Heart left ventricle (tissue), 16 donors: ENCODE measurements at regions not wholly inside any gene's neighbourhood (a gene's known extent, or its start where the extent isn't known, plus 50 kb on each side); places are given as distances from the start of the nearest gene placed in this dataset.

Source experiments
- ATAC-seq, 4 donors: fragments of 200-7000 bp; cut with Tn5 transposase; one replicate each; pipeline ENCODE4 v1.9.1; 2020 to 2022; ENCODE audit warnings: moderate library complexity in 4 of 4, mild to moderate bottlenecking in 3 of 4, moderate number of reproducible peaks in 1 of 4
- DNase-seq, 5 donors: peaks; one replicate each; pipeline ENCODE4 v3.0.0-alpha.2; 2020
- H3K27ac ChIP-seq, 12 donors: fragments of 200-600 bp; sonication (generic) in 4 of 12; one replicate each; pipeline versions ENCODE4 v1.5.0 to v1.8.0; 2016 to 2022; ENCODE audit warnings: mild to moderate bottlenecking in 2 of 12
- H3K27me3 ChIP-seq, 9 donors: fragments of 200-600 bp; sonication (generic) in 2 of 9; one replicate each; pipeline versions ENCODE4 v1.5.1 to v1.8.0; 2016 to 2022; ENCODE audit warnings: mild to moderate bottlenecking in 3 of 9
- H3K36me3 ChIP-seq, 9 donors: fragments of 200-600 bp; sonication (generic) in 2 of 9; one replicate each; pipeline versions ENCODE4 v1.5.0 to v1.8.0; 2018 to 2022; ENCODE audit warnings: mild to moderate bottlenecking in 2 of 9
- H3K4me1 ChIP-seq, 12 donors: fragments of 200-600 bp; sonication (generic) in 4 of 12; one replicate each; pipeline versions ENCODE4 v1.5.0 to v1.8.0; 2016 to 2022; ENCODE audit warnings: mild to moderate bottlenecking in 3 of 12
- H3K4me3 ChIP-seq, 12 donors: fragments of 200-600 bp; sonication (generic) in 4 of 12; one replicate each; pipeline versions ENCODE4 v1.5.0 to v1.8.0; 2017 to 2022; ENCODE audit warnings: mild to moderate bottlenecking in 9 of 12, moderate library complexity in 4 of 12
- H3K9me3 ChIP-seq, 12 donors: fragments of 200-600 bp; sonication (generic) in 4 of 12; one replicate each; pipeline versions ENCODE4 v1.5.0 to v1.8.0; 2016 to 2022; ENCODE audit warnings: mild to moderate bottlenecking in 1 of 12
- POLR2A ChIP-seq, 2 donors: fragments of 450-650 bp; IDR thresholded peaks; one replicate each; pipeline ENCODE4 v1.6.1; 2017; ENCODE audit warnings: antibody characterized with exemption in 2 of 2, mild to moderate bottlenecking in 2 of 2, moderate library complexity in 2 of 2
- WGBS, 4 donors: extraction: QIAGEN DNeasy Blood & Tissue Kit in 2 of 4; methylation state at CpG; one replicate each; pipeline versions ENCODE4 v1.1.5 to v1.1.7; 2013 to 2018; 5-methylcytosine and 5-hydroxymethylcytosine counted together
- intact Hi-C, 10 donors: fragments of 100-400 bp; cut with DNase I; formaldehyde crosslinking; loops; one replicate each; pipeline versions ENCODE4 v1.11.1 to v1.14.2; 2022
- TF ChIP-seq, protein P1 (sequence below), 12 donors: fragments of 200-600 bp; sonication (generic) in 4 of 12; IDR thresholded peaks; one replicate each; pipeline versions ENCODE4 v1.5.0 to v1.8.0; 2018 to 2022; ENCODE audit warnings: antibody characterized with exemption in 12 of 12, mild to moderate bottlenecking in 5 of 12
- donor health status: ischemic (EF 13 %, LVEDD 7.1; RV severe dilation, severe dysfunction).
- donor health status: healthy with polysubstance abuse.
- donor health status: DM: no; HTN: yes; CAD: no.
- donor health status: DM: no; HTN: no; CAD: no.
- donor health status: ischemic (EF 25% LVEDD 6.9; RV normal size, moderate dysfunction).
- donor health status: ischemic (EF 25% LVEDD 5.7; RV mildly dilated, moderate dysfunction).
- donor health status: healthy.
- donor health status: DM: yes; HTN: yes; CAD: no.
- donor health status: ischemic (EF 35%, LVEDD 5.7; RV mildly dilated, moderate dysfunction).
- donor health status: nonischemic (EF 11% LVEDD 7.7; RV severe dilation, severe dysfunction).
- donor health status: DM: yes; HTN: yes; CAD: no.
- donor health status: PGD.
- donor health status: ischemic (EF 29% LVEDD 5.4; RV normal size, mild dysfunction).
- donor health status: nonischemic (EF 23%, LVEDD 6.1; RV moderate dilation, normal function).

DNA sequence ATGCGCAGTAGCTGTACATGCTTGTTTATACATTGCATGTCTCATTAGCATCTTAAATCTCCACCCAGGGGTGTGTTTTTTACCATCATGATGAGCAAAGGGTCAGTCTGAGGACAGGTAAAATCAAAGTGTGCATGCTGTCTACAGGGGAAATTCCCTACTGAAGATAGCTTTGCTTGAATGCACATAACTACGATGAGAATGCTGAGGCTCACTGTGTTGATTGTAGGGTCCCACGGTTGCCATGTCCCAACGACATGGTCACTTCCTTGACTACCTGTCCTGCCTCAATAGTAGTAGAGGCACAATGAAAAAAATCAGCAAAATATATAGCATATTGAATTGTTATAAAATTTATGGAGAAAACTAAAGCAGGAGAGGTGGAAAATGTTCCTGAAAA, 95.6 kb upstream of the TUSC1 start:
- TF ChIP-seq POLR2A (IDR thresholded peaks at IDR 0.05): no peak
- TF ChIP-seq, protein P1, sequence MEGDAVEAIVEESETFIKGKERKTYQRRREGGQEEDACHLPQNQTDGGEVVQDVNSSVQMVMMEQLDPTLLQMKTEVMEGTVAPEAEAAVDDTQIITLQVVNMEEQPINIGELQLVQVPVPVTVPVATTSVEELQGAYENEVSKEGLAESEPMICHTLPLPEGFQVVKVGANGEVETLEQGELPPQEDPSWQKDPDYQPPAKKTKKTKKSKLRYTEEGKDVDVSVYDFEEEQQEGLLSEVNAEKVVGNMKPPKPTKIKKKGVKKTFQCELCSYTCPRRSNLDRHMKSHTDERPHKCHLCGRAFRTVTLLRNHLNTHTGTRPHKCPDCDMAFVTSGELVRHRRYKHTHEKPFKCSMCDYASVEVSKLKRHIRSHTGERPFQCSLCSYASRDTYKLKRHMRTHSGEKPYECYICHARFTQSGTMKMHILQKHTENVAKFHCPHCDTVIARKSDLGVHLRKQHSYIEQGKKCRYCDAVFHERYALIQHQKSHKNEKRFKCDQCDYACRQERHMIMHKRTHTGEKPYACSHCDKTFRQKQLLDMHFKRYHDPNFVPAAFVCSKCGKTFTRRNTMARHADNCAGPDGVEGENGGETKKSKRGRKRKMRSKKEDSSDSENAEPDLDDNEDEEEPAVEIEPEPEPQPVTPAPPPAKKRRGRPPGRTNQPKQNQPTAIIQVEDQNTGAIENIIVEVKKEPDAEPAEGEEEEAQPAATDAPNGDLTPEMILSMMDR (IDR thresholded peaks at IDR 0.05): no peak
- no peaks in the 10 kb centered on the region for H3K4me1 ChIP-seq
- DNase-seq (no peak), ATAC-seq (no peak)
- no peak overlapping the region for H3K27ac ChIP-seq
- no peaks in the 10 kb centered on the region for H3K27me3 ChIP-seq
- intact Hi-C loops: no loop called here
- H3K36me3 ChIP-seq: no peaks in the 10 kb centered on the region
- 86 to 93% (median 89%) methylated on average over 4 of the region's 4 CpGs for WGBS, 4 donors
- no peaks in the 10 kb centered on the region for H3K9me3 ChIP-seq
- no peak overlapping the region for H3K4me3 ChIP-seq

- WGBS, 4 donors: 95 to 98% (median 95%) methylated on average over 1 of the region's 1 CpG
- H3K4me3 ChIP-seq: no peak overlapping the region
- intact Hi-C loops: no loop called here
- no peaks in the 10 kb centered on the region for H3K36me3 ChIP-seq
- DNase-seq: no peak
- H3K27me3 ChIP-seq: no peaks in the 10 kb centered on the region
- TF ChIP-seq, protein P1 (IDR thresholded peaks at IDR 0.05): no peak
- no peak for TF ChIP-seq POLR2A (IDR thresholded peaks at IDR 0.05)
- H3K9me3 ChIP-seq: no peaks in the 10 kb centered on the region
- ATAC-seq: no peak
- H3K27ac ChIP-seq: no peak overlapping the region
- H3K4me1 ChIP-seq: no peaks in the 10 kb centered on the region
Observed at GRCh38 chr9:25755951-25756350, 77.7 kb upstream of the TUSC1 start.

DNA sequence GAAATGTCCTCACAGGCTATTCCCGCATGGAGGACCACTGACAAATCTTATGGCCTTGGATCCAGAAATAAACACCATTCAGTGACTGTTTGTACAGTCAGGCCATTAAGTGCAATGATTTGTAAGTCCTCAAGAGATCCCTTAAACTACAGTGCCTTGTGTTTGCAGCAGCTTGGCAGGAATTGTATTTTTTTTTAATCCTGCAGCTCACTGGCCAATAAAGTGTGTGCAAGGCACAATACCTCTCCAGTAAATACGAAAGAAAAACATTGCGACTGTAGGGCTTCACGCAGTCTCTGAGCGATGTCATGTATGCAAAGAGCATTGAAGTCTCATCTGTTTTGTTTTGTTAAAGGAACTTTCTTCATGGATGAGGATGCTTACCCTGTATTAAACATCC, 74.2 kb upstream of the TUSC1 start:
- TF ChIP-seq, protein P1 (IDR thresholded peaks at IDR 0.05): no peak
- no peak for TF ChIP-seq POLR2A (IDR thresholded peaks at IDR 0.05)
- H3K27me3 ChIP-seq: no peaks in the 10 kb centered on the region
- ATAC-seq: no peak
- no peak for DNase-seq
- no peak overlapping the region for H3K27ac ChIP-seq
- 80 to 85% (median 82%) methylated on average over 5 of the region's 5 CpGs for WGBS, 4 donors
- no peaks in the 10 kb centered on the region for H3K36me3 ChIP-seq
- no peaks in the 10 kb centered on the region for H3K4me1 ChIP-seq
- intact Hi-C loops: no loop called here
- no peak overlapping the region for H3K4me3 ChIP-seq
- H3K9me3 ChIP-seq: no peaks in the 10 kb centered on the region

DNA sequence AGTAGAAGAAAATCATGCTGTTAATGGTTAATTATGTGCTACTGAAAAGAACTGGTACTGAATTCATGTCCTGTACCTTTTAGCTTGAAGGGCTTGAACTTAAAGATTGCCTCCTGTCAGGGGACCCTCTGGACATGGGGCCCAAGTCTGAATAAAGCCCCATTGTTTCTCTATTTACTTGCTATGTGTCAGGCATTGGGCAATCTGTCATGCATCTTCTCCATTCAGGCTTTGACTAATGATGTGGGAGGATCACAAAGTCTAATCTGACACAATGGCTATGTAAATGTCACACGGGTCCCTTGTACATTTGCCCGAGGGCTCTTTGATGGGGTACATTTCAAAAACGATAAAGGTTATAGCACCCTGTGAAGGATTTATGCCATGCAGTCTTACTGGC, 64.0 kb upstream of the TUSC1 start:
- H3K4me1 ChIP-seq: no peaks in the 10 kb centered on the region
- DNase-seq (no peak), ATAC-seq (no peak)
- H3K27ac ChIP-seq: no peak overlapping the region
- no peaks in the 10 kb centered on the region for H3K27me3 ChIP-seq
- no peaks in the 10 kb centered on the region for H3K9me3 ChIP-seq
- H3K4me3 ChIP-seq: no peak overlapping the region
- intact Hi-C loops: no loop called here
- H3K36me3 ChIP-seq: no peaks in the 10 kb centered on the region
- TF ChIP-seq POLR2A (IDR thresholded peaks at IDR 0.05): no peak
- TF ChIP-seq, protein P1 (IDR thresholded peaks at IDR 0.05): no peak
- 68 to 82% (median 73%) methylated on average over 3 of the region's 3 CpGs for WGBS, 4 donors
